AG09319 (cell line): ENCODE measurements at regions not wholly inside any gene's neighbourhood (a gene's known extent, or its start where the extent isn't known, plus 50 kb on each side); places are given as distances from the start of the nearest gene placed in this dataset.

Source experiments
- DNase-seq: peaks from one replicate; pipeline ENCODE4 v3.0.0-alpha.2; 2010; ENCODE audit warnings: low read depth; ENCODE audit errors: extremely low read depth
- TF ChIP-seq, protein P1 (sequence below): IDR thresholded peaks from 2 replicates; pipeline ENCODE4 v1.5.1; 2011; ENCODE audit warnings: low read depth, mild to moderate bottlenecking, inconsistent platforms, low read length, moderate library complexity

DNA sequence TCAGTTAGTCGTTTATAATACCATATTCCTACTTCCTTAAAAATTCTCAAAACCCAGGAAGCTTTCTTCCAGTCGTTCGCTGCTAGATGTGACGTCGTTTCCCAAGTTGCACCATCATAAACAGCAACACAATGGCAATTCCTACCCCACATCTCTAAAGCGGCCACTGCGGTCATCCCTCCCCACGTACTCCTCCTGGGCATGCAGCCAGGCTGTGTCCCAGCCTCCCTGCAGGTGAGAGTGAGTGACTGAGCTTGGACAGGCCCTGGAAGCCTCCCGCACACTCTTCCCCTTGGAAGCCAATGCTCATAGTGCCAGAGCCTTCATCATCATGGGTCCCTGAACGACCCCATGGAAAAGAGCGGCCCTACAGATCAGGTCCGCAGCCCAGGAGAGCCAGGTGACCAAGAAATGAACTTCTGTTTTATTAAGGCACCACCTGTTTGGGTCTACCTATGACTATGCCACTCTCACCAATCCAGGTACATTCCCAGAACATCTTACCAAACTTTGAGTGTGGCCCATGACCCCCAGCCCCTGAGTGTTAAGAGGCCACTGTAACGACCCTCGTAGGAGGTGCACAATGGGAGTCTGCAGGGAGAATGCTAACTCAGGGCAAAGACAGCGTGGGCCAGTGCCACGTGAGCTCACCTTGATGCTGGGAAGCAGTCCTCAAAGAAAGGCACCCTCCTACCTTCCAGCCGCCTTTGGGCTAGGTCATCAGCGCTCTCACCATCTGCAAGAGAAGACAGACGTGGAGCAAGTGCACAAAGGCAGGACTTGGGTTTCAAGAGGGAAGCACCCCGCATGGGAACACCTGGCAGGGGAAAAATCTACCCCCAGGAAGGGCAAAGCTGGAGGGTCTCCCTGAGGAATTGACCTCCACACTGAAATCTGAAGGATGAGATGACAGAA, 74.7 kb upstream of the RAB6C start:
- no peak for DNase-seq
- TF ChIP-seq, protein P1, sequence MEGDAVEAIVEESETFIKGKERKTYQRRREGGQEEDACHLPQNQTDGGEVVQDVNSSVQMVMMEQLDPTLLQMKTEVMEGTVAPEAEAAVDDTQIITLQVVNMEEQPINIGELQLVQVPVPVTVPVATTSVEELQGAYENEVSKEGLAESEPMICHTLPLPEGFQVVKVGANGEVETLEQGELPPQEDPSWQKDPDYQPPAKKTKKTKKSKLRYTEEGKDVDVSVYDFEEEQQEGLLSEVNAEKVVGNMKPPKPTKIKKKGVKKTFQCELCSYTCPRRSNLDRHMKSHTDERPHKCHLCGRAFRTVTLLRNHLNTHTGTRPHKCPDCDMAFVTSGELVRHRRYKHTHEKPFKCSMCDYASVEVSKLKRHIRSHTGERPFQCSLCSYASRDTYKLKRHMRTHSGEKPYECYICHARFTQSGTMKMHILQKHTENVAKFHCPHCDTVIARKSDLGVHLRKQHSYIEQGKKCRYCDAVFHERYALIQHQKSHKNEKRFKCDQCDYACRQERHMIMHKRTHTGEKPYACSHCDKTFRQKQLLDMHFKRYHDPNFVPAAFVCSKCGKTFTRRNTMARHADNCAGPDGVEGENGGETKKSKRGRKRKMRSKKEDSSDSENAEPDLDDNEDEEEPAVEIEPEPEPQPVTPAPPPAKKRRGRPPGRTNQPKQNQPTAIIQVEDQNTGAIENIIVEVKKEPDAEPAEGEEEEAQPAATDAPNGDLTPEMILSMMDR = no peak

DNA sequence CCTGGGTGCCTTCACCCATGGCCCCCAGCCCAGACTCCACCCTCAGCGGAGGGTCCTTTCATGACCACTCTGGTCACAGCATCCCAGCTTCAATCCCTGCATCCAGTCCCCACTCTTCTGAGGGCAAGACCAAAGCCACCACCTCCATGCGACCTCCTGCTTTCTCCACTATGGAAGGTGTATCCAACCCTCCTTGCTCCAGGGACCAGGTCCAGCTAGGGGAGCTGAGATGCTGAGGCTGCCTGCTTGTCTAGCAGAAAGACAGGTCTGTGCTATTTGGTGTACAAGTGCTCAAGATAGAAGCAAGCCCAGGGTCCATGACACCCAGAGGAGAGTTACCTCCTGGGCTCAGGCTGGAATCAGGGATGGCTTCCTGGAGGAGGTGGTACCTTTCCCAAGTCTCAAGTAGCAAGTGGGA, 73.8 kb upstream of the RAB6C start:
- TF ChIP-seq, protein P1 = no peak
- DNase-seq = no peak

DNA sequence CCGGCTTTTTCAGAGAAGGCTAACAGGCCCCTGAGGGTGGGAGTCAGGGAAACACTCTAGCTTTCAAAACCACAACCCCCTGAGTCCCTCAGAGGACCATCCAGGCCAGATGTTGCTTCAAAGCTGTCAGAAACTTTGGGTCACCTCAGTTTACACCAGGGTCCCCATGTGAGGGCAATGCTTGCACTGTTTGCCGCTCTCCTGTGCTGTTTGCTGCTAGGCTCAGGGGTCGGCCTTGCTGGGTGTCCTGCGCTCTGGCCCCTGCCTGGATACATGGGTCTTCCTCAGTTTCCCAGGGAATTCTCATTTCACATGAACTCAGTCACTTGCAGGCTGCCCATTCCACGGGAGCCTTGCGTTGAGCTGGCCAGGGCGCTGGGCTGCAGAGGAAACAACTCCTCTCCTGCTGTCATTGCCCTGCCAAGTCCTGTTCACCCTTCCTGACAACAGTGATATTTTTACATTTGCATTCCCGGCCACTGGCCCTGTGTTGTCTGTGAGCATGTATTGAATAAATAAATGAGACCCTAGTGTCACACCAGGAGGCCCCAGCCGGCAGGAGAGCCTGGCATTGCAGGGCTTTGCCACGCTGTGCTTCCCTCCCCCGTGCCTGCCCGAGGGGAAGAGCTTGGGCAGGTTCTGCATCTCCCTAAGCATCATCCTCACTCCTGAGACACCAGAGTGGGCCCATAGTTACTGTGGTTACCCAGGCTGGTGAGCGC, 73.2 kb upstream of the RAB6C start:
- DNase-seq = no peak
- TF ChIP-seq, protein P1 = no peak

DNA sequence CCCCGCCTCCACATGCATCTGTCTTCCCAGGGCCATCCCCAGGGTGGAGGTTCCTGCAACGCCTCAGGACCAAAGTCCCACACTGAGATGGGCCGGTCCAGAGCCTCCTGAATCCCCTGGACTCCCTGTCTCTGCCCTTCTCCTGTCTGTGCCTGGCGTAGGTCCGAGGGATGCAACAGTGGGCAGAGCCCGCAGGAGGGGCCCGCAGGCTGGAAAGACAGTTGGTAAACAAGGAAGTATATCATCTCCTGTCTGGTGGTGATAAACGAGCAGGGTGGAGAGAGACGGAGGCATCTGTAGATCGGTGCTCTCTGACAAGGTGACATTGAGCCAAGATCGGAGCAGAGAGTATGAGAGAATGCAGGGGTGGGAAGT, 72.6 kb upstream of the RAB6C start:
- no peak for DNase-seq
- TF ChIP-seq, protein P1 = no peak

DNA sequence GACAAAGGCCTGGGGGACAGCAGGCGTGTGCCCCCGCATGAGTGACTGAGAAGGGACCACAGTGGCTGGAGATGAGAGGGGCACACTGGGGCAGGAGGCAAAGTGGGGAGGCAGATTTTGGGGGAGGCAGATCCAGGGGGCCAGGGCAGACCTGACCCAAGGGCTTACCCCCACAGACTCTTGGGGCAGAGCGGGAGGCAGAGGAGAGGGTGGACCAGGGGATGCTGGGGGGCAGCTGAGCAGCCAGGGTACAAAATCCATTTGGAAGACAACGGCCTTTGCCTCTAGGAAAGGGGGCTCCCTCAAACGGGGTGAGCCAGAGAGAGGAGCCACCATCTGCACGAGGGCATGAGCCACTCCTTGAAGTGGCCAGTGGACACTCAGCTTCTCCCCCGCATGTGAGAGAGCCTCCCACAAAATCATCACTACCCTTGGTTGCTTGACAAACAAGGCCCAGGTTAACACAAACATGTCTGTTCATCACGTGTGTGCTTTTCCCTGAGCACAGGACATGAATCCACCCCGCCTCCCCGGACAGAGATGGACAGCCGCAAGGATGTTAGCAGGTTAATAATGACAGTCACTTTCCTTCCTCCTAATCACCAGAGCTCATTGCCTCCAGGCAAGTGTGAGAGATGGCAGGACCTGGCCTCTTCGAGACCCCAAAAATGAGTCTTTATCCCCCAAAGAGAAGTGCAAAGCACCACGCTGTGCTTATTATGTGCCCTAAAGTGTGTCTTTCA, 72.0 kb upstream of the RAB6C start:
- TF ChIP-seq, protein P1 = no peak
- DNase-seq = no peak

DNA sequence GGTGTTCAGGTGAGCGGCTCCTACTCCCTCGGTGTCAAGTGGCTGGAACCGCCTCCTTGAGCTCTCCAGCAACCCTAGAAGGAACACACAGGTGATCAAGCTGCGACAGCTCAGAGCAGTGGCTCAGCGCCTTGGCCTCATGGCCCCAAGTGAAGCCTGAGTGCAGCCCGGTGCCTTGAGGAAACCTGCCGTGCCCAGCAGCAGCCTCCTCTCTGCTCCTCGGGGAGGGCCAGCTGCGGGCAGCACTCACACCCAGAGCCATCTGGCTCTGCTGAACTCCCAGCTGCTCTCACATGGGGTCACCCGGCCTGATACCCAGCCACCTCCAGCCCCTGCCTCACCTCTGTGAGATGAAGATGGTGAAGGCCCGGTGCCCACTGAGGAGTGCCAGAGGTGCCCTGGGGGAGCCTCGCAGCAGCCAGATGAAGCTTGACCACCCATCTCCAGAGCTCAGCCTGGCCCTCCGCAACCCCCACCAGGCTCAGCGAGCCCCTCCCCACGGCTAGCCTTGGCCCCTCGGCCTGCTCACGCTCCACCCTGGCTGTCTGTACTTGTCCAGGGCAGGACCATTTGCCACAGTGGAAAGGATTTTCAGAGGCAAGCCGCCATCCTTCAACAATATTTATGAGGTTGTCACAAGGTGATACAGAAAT, 70.6 kb upstream of the RAB6C start:
- DNase-seq = no peak

More for the DNA sequence above, 70.6 kb upstream of the RAB6C start:
- TF ChIP-seq, protein P1 = no peak
